Heart left ventricle (tissue), 16 donors: ENCODE measurements at regions not wholly inside any gene's neighbourhood (a gene's known extent, or its start where the extent isn't known, plus 50 kb on each side); places are given as distances from the start of the nearest gene placed in this dataset.

Experiments
- ATAC-seq, 4 donors: fragments of 200-7000 bp; cut with Tn5 transposase; one replicate each; pipeline ENCODE4 v1.9.1; 2020 to 2022; ENCODE audit warnings: moderate library complexity in 4 of 4, mild to moderate bottlenecking in 3 of 4, moderate number of reproducible peaks in 1 of 4
- DNase-seq, 5 donors: peaks; one replicate each; pipeline ENCODE4 v3.0.0-alpha.2; 2020
- H3K27ac ChIP-seq, 12 donors: fragments of 200-600 bp; sonication (generic) in 4 of 12; one replicate each; pipeline versions ENCODE4 v1.5.0 to v1.8.0; 2016 to 2022; ENCODE audit warnings: mild to moderate bottlenecking in 2 of 12
- H3K27me3 ChIP-seq, 9 donors: fragments of 200-600 bp; sonication (generic) in 2 of 9; one replicate each; pipeline versions ENCODE4 v1.5.1 to v1.8.0; 2016 to 2022; ENCODE audit warnings: mild to moderate bottlenecking in 3 of 9
- H3K36me3 ChIP-seq, 9 donors: fragments of 200-600 bp; sonication (generic) in 2 of 9; one replicate each; pipeline versions ENCODE4 v1.5.0 to v1.8.0; 2018 to 2022; ENCODE audit warnings: mild to moderate bottlenecking in 2 of 9
- H3K4me1 ChIP-seq, 12 donors: fragments of 200-600 bp; sonication (generic) in 4 of 12; one replicate each; pipeline versions ENCODE4 v1.5.0 to v1.8.0; 2016 to 2022; ENCODE audit warnings: mild to moderate bottlenecking in 3 of 12
- H3K4me3 ChIP-seq, 12 donors: fragments of 200-600 bp; sonication (generic) in 4 of 12; one replicate each; pipeline versions ENCODE4 v1.5.0 to v1.8.0; 2017 to 2022; ENCODE audit warnings: mild to moderate bottlenecking in 9 of 12, moderate library complexity in 4 of 12
- H3K9me3 ChIP-seq, 12 donors: fragments of 200-600 bp; sonication (generic) in 4 of 12; one replicate each; pipeline versions ENCODE4 v1.5.0 to v1.8.0; 2016 to 2022; ENCODE audit warnings: mild to moderate bottlenecking in 1 of 12
- CTCF ChIP-seq, 12 donors: fragments of 200-600 bp; sonication (generic) in 4 of 12; IDR thresholded peaks; one replicate each; pipeline versions ENCODE4 v1.5.0 to v1.8.0; 2018 to 2022; ENCODE audit warnings: antibody characterized with exemption in 12 of 12, mild to moderate bottlenecking in 5 of 12
- POLR2A ChIP-seq, 2 donors: fragments of 450-650 bp; IDR thresholded peaks; one replicate each; pipeline ENCODE4 v1.6.1; 2017; ENCODE audit warnings: antibody characterized with exemption in 2 of 2, mild to moderate bottlenecking in 2 of 2, moderate library complexity in 2 of 2
- WGBS, 4 donors: extraction: QIAGEN DNeasy Blood & Tissue Kit in 2 of 4; methylation state at CpG; one replicate each; pipeline versions ENCODE4 v1.1.5 to v1.1.7; 2013 to 2018; 5-methylcytosine and 5-hydroxymethylcytosine counted together
- intact Hi-C, 10 donors: fragments of 100-400 bp; cut with DNase I; formaldehyde crosslinking; loops; one replicate each; pipeline versions ENCODE4 v1.11.1 to v1.14.2; 2022
- donor health status: ischemic (EF 13 %, LVEDD 7.1; RV severe dilation, severe dysfunction).
- donor health status: healthy with polysubstance abuse.
- donor health status: DM: no; HTN: yes; CAD: no.
- donor health status: DM: no; HTN: no; CAD: no.
- donor health status: ischemic (EF 25% LVEDD 6.9; RV normal size, moderate dysfunction).
- donor health status: ischemic (EF 25% LVEDD 5.7; RV mildly dilated, moderate dysfunction).
- donor health status: healthy.
- donor health status: DM: yes; HTN: yes; CAD: no.
- donor health status: ischemic (EF 35%, LVEDD 5.7; RV mildly dilated, moderate dysfunction).
- donor health status: nonischemic (EF 11% LVEDD 7.7; RV severe dilation, severe dysfunction).
- donor health status: DM: yes; HTN: yes; CAD: no.
- donor health status: PGD.
- donor health status: ischemic (EF 29% LVEDD 5.4; RV normal size, mild dysfunction).
- donor health status: nonischemic (EF 23%, LVEDD 6.1; RV moderate dilation, normal function).

GRCh38 chr6:81694855-81695254 is 57.6 kb downstream of the TENT5A start:
- Histone ChIP-seq H3K27me3 (no peaks in the 10 kb centered on the region), H3K36me3 (no peaks in the 10 kb centered on the region), H3K4me3 (no peak overlapping the region), H3K9me3 (no peaks in the 10 kb centered on the region), H3K27ac (no peak overlapping the region), H3K4me1 (peaks cover 0 to 24% (median 2%) of the 10 kb centered on the region in 12 donors)
- DNase-seq (no peak), ATAC-seq (no peak)
- 86 to 97% (median 92%) methylated on average over 1 of the region's 1 CpG for WGBS, 4 donors
- TF ChIP-seq POLR2A (IDR thresholded peaks at IDR 0.05) (no peak), CTCF (IDR thresholded peaks at IDR 0.05) (no peak)
- intact Hi-C loops: loop anchor here in 2 of 10 donors (5.0 to 10.0 kb wide), 2 partner anchors 50 to 52 kb away; no protein-coding TSS in a partner anchor

GRCh38 chr6:81694207-81694606 is 58.3 kb downstream of the TENT5A start:
- intact Hi-C loops: loop anchor here in 1 of 10 donors (10.0 kb wide), 1 partner anchor 51 kb away; no protein-coding TSS in a partner anchor

GRCh38 chr6:81693266-81693665 is 59.2 kb downstream of the TENT5A start:
- ATAC-seq (no peak), DNase-seq (no peak)
- H3K4me3 ChIP-seq: no peak overlapping the region
- no peaks in the 10 kb centered on the region for H3K36me3 ChIP-seq
- no peaks in the 10 kb centered on the region for H3K27me3 ChIP-seq
- intact Hi-C loops: loop anchor here in 1 of 10 donors (10.0 kb wide), 1 partner anchor 52 kb away; no protein-coding TSS in a partner anchor
- no peak overlapping the region for H3K27ac ChIP-seq
- TF ChIP-seq POLR2A (IDR thresholded peaks at IDR 0.05) (no peak), CTCF (IDR thresholded peaks at IDR 0.05) (no peak)
- H3K4me1 ChIP-seq: peaks cover 0 to 25% (median 4%) of the 10 kb centered on the region in 12 donors
- no peaks in the 10 kb centered on the region for H3K9me3 ChIP-seq
- WGBS, 4 donors: 71 to 82% (median 73%) methylated on average over 4 of the region's 4 CpGs

More at GRCh38 chr6:81694207-81694606, 58.3 kb downstream of the TENT5A start:
- TF ChIP-seq POLR2A (IDR thresholded peaks at IDR 0.05) (no peak), CTCF (IDR thresholded peaks at IDR 0.05) (no peak)
- H3K4me3 ChIP-seq: no peak overlapping the region
- no peak overlapping the region for H3K27ac ChIP-seq
- H3K9me3 ChIP-seq: no peaks in the 10 kb centered on the region
- ATAC-seq: no peak
- DNase-seq: no peak
- no peaks in the 10 kb centered on the region for H3K27me3 ChIP-seq
- H3K4me1 ChIP-seq: peaks cover 0 to 25% (median 4%) of the 10 kb centered on the region in 12 donors
- WGBS, 4 donors: 50 to 58% (median 54%) methylated on average over 2 of the region's 2 CpGs
- H3K36me3 ChIP-seq: no peaks in the 10 kb centered on the region

- DNase-seq: no peak
- ATAC-seq: no peak
- H3K4me1 ChIP-seq: peaks cover 0 to 16% (median 0%) of the 10 kb centered on the region in 12 donors
- no peak overlapping the region for H3K27ac ChIP-seq
- WGBS, 4 donors: 90 to 98% (median 96%) methylated on average over 1 of the region's 1 CpG
- H3K9me3 ChIP-seq: no peaks in the 10 kb centered on the region
- TF ChIP-seq CTCF (IDR thresholded peaks at IDR 0.05): no peak
- no peak for TF ChIP-seq POLR2A (IDR thresholded peaks at IDR 0.05)
- no peak overlapping the region for H3K4me3 ChIP-seq
- no peaks in the 10 kb centered on the region for H3K36me3 ChIP-seq
- no peaks in the 10 kb centered on the region for H3K27me3 ChIP-seq
- intact Hi-C loops: loop anchor here in 1 of 10 donors (10.0 kb wide), 1 partner anchor 55 kb away; no protein-coding TSS in a partner anchor
These were observed 62.4 kb downstream of the TENT5A start for GRCh38 chr6:81690073-81690472.
